Left forelimb (tissue), 1 donor: ENCODE measurements at regions not wholly inside any gene's neighbourhood (a gene's known extent, or its start where the extent isn't known, plus 50 kb on each side); places are given as distances from the start of the nearest gene placed in this dataset.
"Not testable (repeated sequence)": the region's sequence is repeated elsewhere in the genome, so short reads cannot be mapped to it uniquely, and the experiment has no call there.

ENCODE experiments used
- DNase-seq: peaks from one replicate; pipeline ENCODE4 v3.0.0-alpha.2; 2018; ENCODE audit warnings: low spot score

DNA sequence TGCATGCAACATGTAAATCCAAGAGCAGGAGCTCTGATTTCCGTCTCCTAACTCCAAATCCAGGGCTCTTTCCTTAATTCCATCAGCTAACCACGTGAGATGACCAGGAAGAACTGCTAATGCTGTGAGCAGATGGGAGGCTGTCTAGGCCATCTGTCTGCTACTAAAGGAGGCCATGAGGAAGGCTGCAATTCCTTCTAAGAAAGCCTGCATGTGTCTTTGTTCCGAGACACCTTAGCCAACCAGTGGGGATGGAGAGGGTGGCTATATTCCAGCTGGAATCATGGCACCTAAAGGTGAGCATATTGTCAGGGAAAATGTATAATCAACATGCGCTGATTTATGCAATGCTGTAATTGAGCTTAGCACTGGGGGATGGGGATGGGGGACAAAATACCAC lies 267.2 kb upstream of the CDH5 start:
- DNase-seq, result no peak

DNA sequence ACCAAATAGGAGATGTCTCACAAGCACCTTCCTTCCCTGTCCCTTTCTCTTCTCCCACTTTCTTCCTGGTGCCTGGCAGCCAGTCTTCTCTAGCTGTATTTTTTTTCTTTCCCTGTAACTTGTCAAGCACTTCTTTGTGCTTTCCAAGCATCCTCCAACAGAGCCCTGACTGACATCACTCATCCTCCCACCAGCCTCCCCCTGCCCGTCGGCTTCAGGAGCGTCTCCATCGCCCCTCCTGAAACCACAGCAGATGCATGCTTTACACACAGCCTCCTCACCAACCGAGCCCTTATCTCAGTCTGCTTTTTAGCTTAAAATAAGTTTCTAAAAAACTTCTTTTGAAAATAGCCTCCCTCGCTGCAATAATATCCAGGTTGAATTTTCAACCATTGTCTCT lies 268.7 kb upstream of the CDH5 start:
- no peak for DNase-seq

- DNase-seq, result no peak
Measured at GRCh38 chr16:66095676-66096075, 270.8 kb upstream of the CDH5 start.

GRCh38 chr16:66093191-66093590 lies 273.3 kb upstream of the CDH5 start:
- DNase-seq, result no peak

GRCh38 chr16:66091471-66091891 lies 275.0 kb upstream of the CDH5 start:
- no peak for DNase-seq

DNA sequence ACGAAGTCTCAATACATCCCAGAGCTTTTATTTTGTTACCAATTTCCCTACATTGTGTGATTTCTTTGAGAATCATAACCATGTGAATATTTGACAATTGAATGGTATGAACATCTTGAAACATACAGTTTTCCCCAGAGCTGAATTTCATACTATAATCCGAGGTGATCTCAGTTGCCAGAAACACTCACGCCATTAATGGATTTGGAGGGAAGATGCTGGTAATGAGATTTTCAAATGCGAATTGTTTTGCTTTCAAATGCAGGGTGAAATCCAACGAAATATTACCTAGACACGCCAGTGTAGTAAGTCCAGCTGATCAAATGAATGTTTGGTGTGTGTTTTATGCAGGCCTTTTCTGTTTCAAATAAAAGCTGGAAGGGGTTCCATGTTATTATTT lies 277.8 kb upstream of the CDH5 start:
- no peak for DNase-seq

GRCh38 chr16:66087308-66087707 lies 279.2 kb upstream of the CDH5 start:
- DNase-seq, result no peak

GRCh38 chr16:66085651-66086050 lies 280.8 kb upstream of the CDH5 start:
- DNase-seq, result no peak

DNA sequence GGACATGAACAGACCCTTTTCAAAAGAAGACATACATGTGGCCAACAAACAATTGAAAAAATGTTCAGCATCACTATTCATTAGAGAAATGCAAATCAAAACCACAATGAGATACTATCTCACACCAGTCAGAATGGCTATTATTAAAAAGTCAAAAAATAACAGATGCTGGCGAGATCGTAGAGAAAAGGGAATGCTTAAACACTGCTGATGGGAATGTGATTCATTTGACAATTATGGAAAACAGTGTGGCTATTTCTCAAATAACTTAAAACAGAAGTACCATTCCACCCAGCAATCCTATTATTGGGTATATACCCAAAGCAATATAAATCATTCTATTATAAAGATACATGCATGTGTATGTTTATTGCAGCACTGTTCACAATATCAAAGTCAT lies 281.8 kb upstream of the CDH5 start:
- DNase-seq, result not testable (repeated sequence)

GRCh38 chr16:66084306-66084705 lies 282.2 kb upstream of the CDH5 start:
- DNase-seq, result no peak

DNA sequence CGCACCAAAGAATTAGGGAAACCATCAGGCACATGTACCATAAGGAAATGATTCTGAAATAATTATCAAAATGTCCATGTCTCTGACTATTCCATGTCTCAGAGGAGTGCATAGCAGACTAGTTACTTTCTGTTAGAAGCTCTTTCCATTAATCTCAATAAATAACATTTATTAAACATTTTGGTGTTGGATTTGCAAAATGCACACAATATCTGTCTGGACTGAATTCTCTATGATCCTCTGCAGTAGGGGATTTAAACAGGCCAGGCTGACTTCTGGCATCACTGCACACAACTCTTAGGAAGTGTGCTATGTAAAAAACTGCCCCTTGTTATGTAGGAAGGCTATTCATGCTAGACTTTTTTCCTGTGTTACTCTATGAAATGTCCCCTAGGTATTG lies 283.3 kb upstream of the CDH5 start:
- DNase-seq, result no peak

- DNase-seq, result no peak
Measured at GRCh38 chr16:66082424-66082823, 284.1 kb upstream of the CDH5 start.

- DNase-seq, result no peak
Measured at GRCh38 chr16:66081775-66082366, 284.6 kb upstream of the CDH5 start.

GRCh38 chr16:66079671-66080334 lies 286.7 kb upstream of the CDH5 start:
- DNase-seq, result no peak

DNA sequence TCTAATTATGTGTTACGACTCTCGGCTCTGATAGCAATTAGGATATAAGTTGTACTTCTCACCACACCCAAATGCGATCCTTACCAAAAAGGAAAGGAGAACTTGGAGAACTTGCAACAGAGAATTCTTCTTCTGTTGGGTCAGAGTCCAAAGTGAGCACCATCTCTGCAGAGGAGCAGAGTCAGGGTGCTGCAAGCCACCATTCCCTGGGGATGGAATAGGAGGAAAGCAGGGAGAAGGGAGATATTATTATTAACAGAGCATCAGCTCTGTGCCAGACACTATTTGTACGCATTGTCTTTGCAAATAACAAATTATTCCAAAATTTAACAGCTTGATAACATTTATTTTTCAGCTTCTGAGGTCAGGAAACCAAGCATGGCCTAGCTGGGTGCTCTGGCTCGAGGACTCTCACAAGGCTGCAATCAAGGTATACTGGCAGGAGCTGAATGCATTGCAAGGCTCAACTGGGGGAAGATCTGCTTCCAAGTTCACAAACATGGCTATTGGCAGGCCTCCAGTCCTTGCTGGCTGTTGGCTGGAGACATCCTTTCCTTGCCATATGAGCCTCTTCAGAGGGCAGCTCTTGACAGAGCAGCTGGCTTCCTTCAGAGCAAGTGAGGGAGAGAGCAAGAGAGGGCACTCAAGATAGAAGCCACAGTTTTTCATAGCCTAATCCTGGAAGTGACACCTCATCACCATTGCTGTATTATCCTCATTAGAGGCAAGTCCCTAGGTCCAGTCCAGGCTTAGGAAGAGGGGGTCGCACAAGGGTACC lies 296.2 kb upstream of the CDH5 start:
- DNase-seq, result no peak

DNA sequence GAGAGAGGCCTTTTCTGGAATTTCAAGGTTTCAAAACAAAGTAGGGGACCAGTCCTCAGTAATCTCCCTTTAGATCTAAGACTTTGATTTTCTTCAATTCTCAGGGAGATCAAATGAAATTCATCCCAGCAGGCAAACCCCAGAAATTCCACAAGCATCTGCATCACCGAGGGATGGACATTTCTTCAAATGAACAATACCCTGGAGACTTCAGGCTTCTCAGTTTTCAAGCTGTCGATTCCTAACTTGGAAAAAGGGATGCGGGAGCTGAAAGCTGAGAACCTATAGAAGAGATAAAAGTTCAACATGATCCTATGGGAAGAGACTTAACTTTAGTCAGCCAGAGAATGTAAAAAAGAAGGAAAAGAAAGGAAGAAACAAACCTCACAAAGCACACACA lies 296.9 kb upstream of the CDH5 start:
- DNase-seq, result no peak

GRCh38 chr16:66066404-66066803 lies 300.1 kb upstream of the CDH5 start:
- DNase-seq, result no peak

GRCh38 chr16:66065925-66066324 lies 300.6 kb upstream of the CDH5 start:
- DNase-seq, result no peak

- no peak for DNase-seq
Measured at GRCh38 chr16:66064801-66065530, 301.5 kb upstream of the CDH5 start.

DNA sequence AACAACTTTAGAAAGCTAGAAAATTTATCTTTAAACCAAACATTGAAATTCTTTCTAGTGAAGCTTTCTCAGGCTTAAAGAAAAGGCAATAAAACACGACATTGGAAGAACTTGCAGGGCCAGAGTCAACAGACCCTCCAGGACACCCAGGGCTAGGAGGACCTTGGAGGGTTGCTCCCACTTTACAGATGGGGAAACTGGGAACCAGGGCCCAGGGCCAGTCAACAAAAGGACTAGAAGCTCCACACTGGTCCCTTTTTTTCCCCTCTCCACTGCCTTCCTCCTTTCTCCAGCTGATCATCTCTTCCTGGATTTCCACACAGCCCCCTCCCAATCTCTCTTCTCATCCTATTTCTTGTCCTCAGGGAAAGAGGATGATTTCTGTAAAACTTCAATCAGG lies 307.7 kb upstream of the CDH5 start:
- no peak for DNase-seq

GRCh38 chr16:66058172-66058691 lies 308.3 kb upstream of the CDH5 start:
- DNase-seq, result no peak

GRCh38 chr16:66057057-66057456 lies 309.4 kb upstream of the CDH5 start:
- DNase-seq, result no peak
